GM19025 (cell line): ENCODE measurements at regions not wholly inside any gene's neighbourhood (a gene's known extent, or its start where the extent isn't known, plus 50 kb on each side); places are given as distances from the start of the nearest gene placed in this dataset.
"Not testable (repeated sequence)": the region's sequence is repeated elsewhere in the genome, so short reads cannot be mapped to it uniquely, and the experiment has no call there.

Experiments
- ATAC-seq: cut with Tn5 transposase; IDR thresholded peaks from one replicate; pipeline ENCODE4 v1.9.1; 2021; ENCODE audit warnings: mild to moderate bottlenecking, low read depth, moderate library complexity; ENCODE audit not compliant: unreplicated experiment

- ATAC-seq: no peak
Observed at GRCh38 chr18:38257661-38258060, 692.1 kb upstream of the CELF4 start.

- no peak for ATAC-seq
Observed at GRCh38 chr18:38256366-38256765, 690.8 kb upstream of the CELF4 start.

GRCh38 chr18:38250971-38251370, 685.4 kb upstream of the CELF4 start:
- no peak for ATAC-seq

- ATAC-seq: no peak
Observed at GRCh38 chr18:38244480-38244879, 678.9 kb upstream of the CELF4 start.

- no peak for ATAC-seq
Observed at GRCh38 chr18:38243291-38243690, 677.7 kb upstream of the CELF4 start.

- no peak for ATAC-seq
Observed at GRCh38 chr18:38241736-38242135, 676.1 kb upstream of the CELF4 start.

- ATAC-seq: no peak
Observed at GRCh38 chr18:38241216-38241615, 675.6 kb upstream of the CELF4 start.

- ATAC-seq: no peak
Observed at GRCh38 chr18:38239606-38240005, 674.0 kb upstream of the CELF4 start.

GRCh38 chr18:38237796-38238195, 672.2 kb upstream of the CELF4 start:
- no peak for ATAC-seq

- no peak for ATAC-seq
Observed at GRCh38 chr18:38221476-38222100, 656.0 kb upstream of the CELF4 start.

GRCh38 chr18:38198956-38199355, 633.4 kb upstream of the CELF4 start:
- no peak for ATAC-seq

GRCh38 chr18:38198526-38198925, 632.9 kb upstream of the CELF4 start:
- no peak for ATAC-seq

GRCh38 chr18:38186491-38186890, 620.9 kb upstream of the CELF4 start:
- no peak for ATAC-seq

- ATAC-seq: no peak
Observed at GRCh38 chr18:38174594-38174993, 609.0 kb upstream of the CELF4 start.

GRCh38 chr18:38174173-38174572, 608.6 kb upstream of the CELF4 start:
- ATAC-seq: no peak

- no peak for ATAC-seq
Observed at GRCh38 chr18:38170845-38171244, 605.2 kb upstream of the CELF4 start.

GRCh38 chr18:38167623-38168022, 602.0 kb upstream of the CELF4 start:
- no peak for ATAC-seq

GRCh38 chr18:38153116-38153515, 587.5 kb upstream of the CELF4 start:
- not testable (repeated sequence) for ATAC-seq

- no peak for ATAC-seq
Observed at GRCh38 chr18:38116716-38117115, 551.1 kb upstream of the CELF4 start.

GRCh38 chr18:38115201-38115600, 549.6 kb upstream of the CELF4 start:
- no peak for ATAC-seq

GRCh38 chr18:38087538-38087937, 521.9 kb upstream of the CELF4 start:
- no peak for ATAC-seq

GRCh38 chr18:38081516-38081915, 515.9 kb upstream of the CELF4 start:
- no peak for ATAC-seq

- ATAC-seq: no peak
Observed at GRCh38 chr18:38077229-38077628, 511.6 kb upstream of the CELF4 start.
